Uterus (tissue), 3 donors: ENCODE measurements at regions not wholly inside any gene's neighbourhood (a gene's known extent, or its start where the extent isn't known, plus 50 kb on each side); places are given as distances from the start of the nearest gene placed in this dataset.

ENCODE experiments used
- DNase-seq, 2 donors: peaks; one replicate each; pipeline ENCODE4 v3.0.0-alpha.2; 2019 to 2020
- H3K27ac ChIP-seq, 2 donors: fragments of 200-600 bp; sonication (generic); 1 replicate in 1 of 2; 2 replicates in 1 of 2; pipeline ENCODE4 v1.5.1; 2016 to 2018
- H3K27me3 ChIP-seq, 2 donors: fragments of 200-600 bp; sonication (generic); one replicate each; pipeline ENCODE4 v1.5.1; 2018 to 2019; ENCODE audit warnings: control low read depth in 1 of 2
- H3K36me3 ChIP-seq, 2 donors: fragments of 200-600 bp; sonication (generic); one replicate each; pipeline ENCODE4 v1.5.1; 2019; ENCODE audit warnings: control low read depth in 1 of 2
- H3K4me1 ChIP-seq, 2 donors: fragments of 200-600 bp; sonication (generic); one replicate each; pipeline ENCODE4 v1.5.1; 2018 to 2019; ENCODE audit warnings: control low read depth in 1 of 2
- H3K4me3 ChIP-seq, 2 donors: fragments of 200-600 bp; sonication (generic); 1 replicate in 1 of 2; 2 replicates in 1 of 2; pipeline ENCODE4 v1.5.1; 2018 to 2019; ENCODE audit warnings: mild to moderate bottlenecking in 1 of 2
- H3K9me3 ChIP-seq, 2 donors: fragments of 200-600 bp; sonication (generic); one replicate each; pipeline ENCODE4 v1.5.1; 2019; ENCODE audit warnings: control low read depth in 1 of 2
- CTCF ChIP-seq, 4 experiments: fragments of 200-600 bp in 2 of 4; fragments of 450-650 bp in 2 of 4; sonication (generic) in 2 of 4; IDR thresholded peaks; one replicate each; pipeline ENCODE4 v1.5.1; 2016 to 2019; ENCODE audit warnings: antibody characterized with exemption in 4 of 4, mild to moderate bottlenecking in 2 of 4, moderate library complexity in 1 of 4
- POLR2A ChIP-seq, 2 donors: fragments of 450-650 bp; IDR thresholded peaks; one replicate each; pipeline ENCODE4 v1.6.1; 2016; ENCODE audit warnings: antibody characterized with exemption in 2 of 2, mild to moderate bottlenecking in 1 of 2, moderate library complexity in 1 of 2
- intact Hi-C: fragments of 100-400 bp; cut with DNase I; formaldehyde crosslinking; loops from one replicate; pipeline ENCODE4 v1.15.1; 2023; ENCODE audit warnings: low total_unique reads
- donor health status: DM: yes; HTN: yes; CAD: no.

- Histone ChIP-seq H3K36me3 (no peaks in the 10 kb centered on the region), H3K4me1 (no peaks in the 10 kb centered on the region), H3K27ac (no peak overlapping the region), H3K9me3 (no peaks in the 10 kb centered on the region), H3K27me3 (no peaks in the 10 kb centered on the region), H3K4me3 (no peak overlapping the region)
- TF ChIP-seq POLR2A (IDR thresholded peaks at IDR 0.05): no peak
- no peak for TF ChIP-seq CTCF (IDR thresholded peaks at IDR 0.05)
- intact Hi-C loops: no loop called here
- DNase-seq: no peak
Measured at GRCh38 chr6:92216717-92217116, 1202.6 kb downstream of the EPHA7 start.

GRCh38 chr6:92201618-92202017, 1217.7 kb downstream of the EPHA7 start:
- Histone ChIP-seq H3K4me3 (no peak overlapping the region), H3K27ac (no peak overlapping the region), H3K9me3 (no peaks in the 10 kb centered on the region), H3K36me3 (no peaks in the 10 kb centered on the region), H3K4me1 (no peaks in the 10 kb centered on the region), H3K27me3 (no peaks in the 10 kb centered on the region)
- no peak for DNase-seq
- no peak for TF ChIP-seq POLR2A (IDR thresholded peaks at IDR 0.05)
- no peak for TF ChIP-seq CTCF (IDR thresholded peaks at IDR 0.05)
- intact Hi-C loops: no loop called here

GRCh38 chr6:92196325-92196724, 1223.0 kb downstream of the EPHA7 start:
- Histone ChIP-seq H3K4me1 (no peaks in the 10 kb centered on the region), H3K27ac (no peak overlapping the region), H3K36me3 (no peaks in the 10 kb centered on the region), H3K9me3 (no peaks in the 10 kb centered on the region), H3K27me3 (no peaks in the 10 kb centered on the region), H3K4me3 (no peak overlapping the region)
- intact Hi-C loops: no loop called here
- no peak for DNase-seq
- no peak for TF ChIP-seq POLR2A (IDR thresholded peaks at IDR 0.05)
- TF ChIP-seq CTCF (IDR thresholded peaks at IDR 0.05): no peak

GRCh38 chr6:92195796-92196195, 1223.6 kb downstream of the EPHA7 start:
- no peaks in the 10 kb centered on the region for H3K9me3 ChIP-seq
- H3K4me1 ChIP-seq: no peaks in the 10 kb centered on the region
- H3K36me3 ChIP-seq: no peaks in the 10 kb centered on the region
- H3K27ac ChIP-seq: no peak overlapping the region
- H3K27me3 ChIP-seq: no peaks in the 10 kb centered on the region
- DNase-seq: no peak
- TF ChIP-seq CTCF (IDR thresholded peaks at IDR 0.05): no peak
- no peak for TF ChIP-seq POLR2A (IDR thresholded peaks at IDR 0.05)
- H3K4me3 ChIP-seq: no peak overlapping the region
- intact Hi-C loops: no loop called here

GRCh38 chr6:92188016-92188415, 1231.3 kb downstream of the EPHA7 start:
- no peaks in the 10 kb centered on the region for H3K9me3 ChIP-seq
- H3K4me1 ChIP-seq: no peaks in the 10 kb centered on the region
- no peak overlapping the region for H3K27ac ChIP-seq
- intact Hi-C loops: no loop called here
- TF ChIP-seq CTCF (IDR thresholded peaks at IDR 0.05) (no peak), POLR2A (IDR thresholded peaks at IDR 0.05) (no peak)
- H3K4me3 ChIP-seq: no peak overlapping the region
- H3K27me3 ChIP-seq: no peaks in the 10 kb centered on the region
- no peak for DNase-seq
- H3K36me3 ChIP-seq: no peaks in the 10 kb centered on the region
